K562 (cell line): ENCODE measurements at regions not wholly inside any gene's neighbourhood (a gene's known extent, or its start where the extent isn't known, plus 50 kb on each side); places are given as distances from the start of the nearest gene placed in this dataset.

Experiments used
- ATAC-seq: fragments of 200-7000 bp; cut with Tn5 transposase; 3 replicates; pipeline ENCODE4 v1.9.1; 2020; ENCODE audit warnings: moderate library complexity
- BruUV-seq: library from RNA; stranded (reverse); fragments of 400-500 nt; replicated peaks from 2 replicates; lab custom pipeline; 2021; lab: Mats Ljungman, UMichigan
- CTCF ChIA-PET: fragments of 300-600 bp; formaldehyde crosslinking; extraction: SDS; loops from one replicate; lab custom pipeline; 2021; ENCODE audit warnings: low intra/inter-chr PET ratio; lab: Yijun Ruan, JAX
- POLR2A ChIA-PET: fragments of 300-600, 350-650 bp; sonication (Branson Sonifier 250); formaldehyde crosslinking; extraction: SDS; loops from one replicate; lab custom pipeline; 2021; ENCODE audit warnings: antibody characterized with exemption, inconsistent platforms; lab: Yijun Ruan, JAX
- DNase-seq, 4 experiments: peaks; one replicate each; pipeline versions ENCODE4 v3.0.0 to v3.0.0-alpha.2; 2011 to 2018; ENCODE audit warnings: low spot score in 3 of 4, mixed read lengths in 3 of 4; ENCODE audit errors: extremely low read depth in 1 of 4
- FAIRE-seq: peaks from 2 replicates; lab custom pipeline; 2011; peaks lifted over from hg19 to GRCh38; lab: Jason Lieb, UNC
- H2AFZ ChIP-seq: 2 replicates; pipeline ENCODE4 v1.6.0; 2011; ENCODE audit warnings: low read depth, low read length, control low read depth, inconsistent platforms
- H3K27ac ChIP-seq: fragments of 200-600 bp; 3 replicates; pipeline ENCODE4 v1.8.0; 2011; ENCODE audit warnings: low read depth, mild to moderate bottlenecking, control low read depth, inconsistent platforms, low read length, moderate library complexity, mixed read lengths; ENCODE audit errors: extremely low read depth
- H3K27me3 ChIP-seq, 2 experiments: fragments of 300-600 bp in 1 of 2; 2 replicates in 1 of 2; 3 replicates in 1 of 2; pipeline versions ENCODE4 v1.6.0 to v1.8.0; 2011; ENCODE audit warnings: inconsistent platforms in 2 of 2, low read length in 2 of 2, mild to moderate bottlenecking in 1 of 2, mixed read lengths in 1 of 2, moderate library complexity in 1 of 2; ENCODE audit not compliant: control insufficient read depth in 2 of 2, insufficient read depth in 2 of 2
- H3K36me3 ChIP-seq: fragments of 300-600 bp; 3 replicates; pipeline ENCODE4 v1.8.0; 2011; ENCODE audit warnings: mild to moderate bottlenecking, low read length, inconsistent platforms; ENCODE audit not compliant: control insufficient read depth, insufficient read depth
- H3K4me1 ChIP-seq, 2 experiments: fragments of 200-600 bp in 1 of 2; replicated peaks in 1 of 2; 2 replicates in 1 of 2; 3 replicates in 1 of 2; pipeline versions ENCODE4 v1.5.1 to v1.8.0; 2011; ENCODE audit warnings: inconsistent platforms in 2 of 2, low read length in 2 of 2, mild to moderate bottlenecking in 1 of 2, mixed read lengths in 1 of 2, moderate library complexity in 1 of 2; ENCODE audit not compliant: control insufficient read depth in 2 of 2, insufficient read depth in 2 of 2
- H3K4me2 ChIP-seq: 2 replicates; pipeline ENCODE4 v1.6.1; 2011; ENCODE audit warnings: low read length, control low read depth, inconsistent platforms, mixed read lengths; ENCODE audit not compliant: insufficient read depth
- H3K4me3 ChIP-seq: fragments of 200-600 bp; sonication (generic), shearing (Covaris generic); 2 replicates; pipeline ENCODE4 v1.5.1; 2016; ENCODE audit warnings: control low read depth, inconsistent platforms
- H3K79me2 ChIP-seq: fragments of 200-600 bp; 3 replicates; pipeline ENCODE4 v1.8.0; 2011; ENCODE audit warnings: low read length, inconsistent platforms; ENCODE audit not compliant: control insufficient read depth, insufficient read depth
- H3K9ac ChIP-seq, 2 experiments: 2 replicates each; pipeline versions ENCODE4 v1.6.0 to v1.6.1; 2011; ENCODE audit warnings: low read depth in 2 of 2, low read length in 2 of 2, control low read depth in 1 of 2, inconsistent platforms in 1 of 2, mild to moderate bottlenecking in 1 of 2, mixed read lengths in 1 of 2; ENCODE audit not compliant: insufficient read depth in 1 of 2
- H3K9me1 ChIP-seq: one replicate; pipeline ENCODE4 v1.6.0; 2011; ENCODE audit warnings: inconsistent platforms, mild to moderate bottlenecking, low read length, moderate library complexity; ENCODE audit not compliant: control insufficient read depth, insufficient read depth
- H3K9me3 ChIP-seq: replicated peaks from 2 replicates; pipeline ENCODE4 v1.5.1; 2011; ENCODE audit warnings: low read depth, low read length, inconsistent platforms; ENCODE audit not compliant: control insufficient read depth, insufficient read depth
- H4K20me1 ChIP-seq: replicated peaks from 2 replicates; pipeline ENCODE4 v1.6.1; 2011; ENCODE audit warnings: low read length, inconsistent platforms, mixed read lengths; ENCODE audit not compliant: control insufficient read depth, insufficient read depth
- ARID1B ChIP-seq: fragments of 450-650 bp; IDR thresholded peaks from 2 replicates; pipeline ENCODE4 v1.6.1; 2016; ENCODE audit warnings: antibody characterized with exemption, mild to moderate bottlenecking, inconsistent platforms
- BRD9 ChIP-seq: fragments of 450-650 bp; IDR thresholded peaks from 2 replicates; pipeline ENCODE4 v1.6.1; 2018; ENCODE audit warnings: low read depth; ENCODE audit not compliant: partially characterized antibody
- FOXM1 ChIP-seq, 2 experiments: fragments of 450-650 bp in 1 of 2; sonication (generic) in 1 of 2; formaldehyde crosslinking in 1 of 2; IDR thresholded peaks; 2 replicates each; pipeline versions ENCODE4 v1.6.1 to v1.9.0; 2017 to 2022; ENCODE audit warnings: low read depth in 2 of 2, mild to moderate bottlenecking in 2 of 2, missing genetic modification reagents in 1 of 2, moderate library complexity in 1 of 2
- FOXP1 ChIP-seq: sonication (generic); formaldehyde crosslinking; IDR thresholded peaks from 2 replicates; pipeline ENCODE4 v1.8.0; 2022; ENCODE audit warnings: mild to moderate bottlenecking, missing genetic modification reagents
- HINFP ChIP-seq: fragments of 450-650 bp; conservative IDR thresholded peaks from 2 replicates; pipeline ENCODE4 v1.6.1; 2016; ENCODE audit warnings: missing genetic modification characterization, low read depth, mild to moderate bottlenecking, control low read depth, missing compliant biosample characterization
- HMBOX1 ChIP-seq: sonication (generic); IDR thresholded peaks from 2 replicates; pipeline ENCODE4 v1.6.1; 2016
- RBM25 ChIP-seq: fragments of 200-400 bp; formaldehyde crosslinking; IDR thresholded peaks from 2 replicates; pipeline ENCODE4 v1.6.1; 2018; ENCODE audit warnings: low read length, low read depth, moderate library complexity; ENCODE audit not compliant: severe bottlenecking
- TBP ChIP-seq: optimal IDR thresholded peaks from 2 replicates; pipeline ENCODE3; 2011; ENCODE audit warnings: low read depth, low read length, improper control_type of control experiment
- WGBS: fragments of 100-300 bp; shearing (Covaris generic); methylation state at CpG from one replicate; pipeline ENCODE4 v1.1.6; 2016; ENCODE audit warnings: low coverage, mixed read lengths; ENCODE audit not compliant: insufficient coverage; ENCODE audit errors: missing lambda C conversion rate; 5-methylcytosine and 5-hydroxymethylcytosine counted together
- in situ Hi-C: fragments of 300-500 bp; cut with MboI; formaldehyde crosslinking; loops from 4 replicates; pipeline ENCODE4 v1.15.0; 2018; ENCODE audit warnings: inconsistent platforms, mixed read lengths
- intact Hi-C: fragments of 100-400 bp; cut with micrococcal nuclease; formaldehyde crosslinking; loops from 2 replicates; pipeline ENCODE4 v1.14.2; 2022

GRCh38 chr5:128681096-128681495, 143.1 kb upstream of the FBN2 start:
- Histone ChIP-seq H3K4me3 (no peak overlapping the region), H3K27me3 (no peaks in the 10 kb centered on the region), H3K4me2 (no peak overlapping the region), H3K79me2 (no peaks in the 10 kb centered on the region), H3K9me3 (no peaks in the 10 kb centered on the region), H3K36me3 (no peaks in the 10 kb centered on the region), H3K27ac (no peak overlapping the region), H2AFZ (no peak overlapping the region), H3K4me1 (no peaks in the 10 kb centered on the region), H4K20me1 (no peaks in the 10 kb centered on the region), H3K9me1 (no peaks in the 10 kb centered on the region), H3K9ac (no peak overlapping the region)
- in situ Hi-C loops, result no loop called here
- TF ChIP-seq TBP, result no peak
- no peak for TF ChIP-seq RBM25
- no peak for TF ChIP-seq BRD9
- TF ChIP-seq FOXP1, result no peak
- DNase-seq, result no peak
- intact Hi-C loops, result no loop called here
- ChIA-PET POLR2A (interaction anchor here (0.6 kb wide), 1 partner anchor 68 kb away, joined by 3 read pairs; no protein-coding TSS in a partner anchor), CTCF (no interaction called here)
- FAIRE-seq, result no peak
- no TSS peak for BruUV-seq
- no peak for ATAC-seq
- 1% methylated on average over 5 of the region's 5 CpGs for WGBS

GRCh38 chr5:128681764-128682592, 143.9 kb upstream of the FBN2 start:
- Histone ChIP-seq H3K27ac (no peak overlapping the region), H3K9me3 (no peaks in the 10 kb centered on the region), H3K9ac (no peak overlapping the region), H3K79me2 (no peaks in the 10 kb centered on the region), H3K4me1 (no peaks in the 10 kb centered on the region), H3K36me3 (no peaks in the 10 kb centered on the region), H4K20me1 (no peaks in the 10 kb centered on the region), H3K27me3 (no peaks in the 10 kb centered on the region), H3K4me3 (no peak overlapping the region), H3K9me1 (no peaks in the 10 kb centered on the region), H3K4me2 (no peak overlapping the region), H2AFZ (no peak overlapping the region)
- 0% methylated on average over 7 of the region's 7 CpGs for WGBS
- in situ Hi-C loops (no loop called here), intact Hi-C loops (no loop called here)
- ATAC-seq (no peak), DNase-seq (no peak), FAIRE-seq (no peak)
- BruUV-seq, result no TSS peak
- POLR2A ChIA-PET, result no interaction called here
- TF ChIP-seq HMBOX1 (no peak), ARID1B (no peak), HINFP (tag) (no peak), FOXM1 (IDR thresholded peaks at IDR 0.05; ENCODE audit: low read depth) (no peak), FOXM1 (CRISPR knock-in tag; IDR thresholded peaks at IDR 0.05; ENCODE audit: low read depth) (no peak)
- CTCF ChIA-PET, result no interaction called here
